ENCODE measurements at regions not wholly inside any gene's neighbourhood (a gene's known extent, or its start where the extent isn't known, plus 50 kb on each side); places are given as distances from the start of the nearest gene placed in this dataset.

DNA sequence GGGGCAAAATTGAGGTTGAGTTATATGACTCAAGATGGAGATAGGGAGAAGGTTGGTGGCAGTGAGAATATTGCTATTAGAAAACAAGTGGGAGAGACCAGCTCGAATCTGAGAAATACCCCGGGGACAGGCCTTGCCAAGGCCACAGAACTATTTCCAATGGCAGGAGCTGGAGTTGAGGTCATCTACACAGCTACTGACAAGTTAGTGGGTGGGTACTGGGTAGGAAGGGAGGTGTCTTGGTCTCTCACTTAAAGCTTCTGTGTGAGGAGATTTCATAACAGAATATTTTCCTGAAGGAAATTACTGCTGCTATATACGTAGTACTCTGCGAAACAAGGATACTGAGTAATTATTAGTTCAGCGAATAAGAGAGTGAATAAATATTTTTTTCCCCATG, 69.4 kb upstream of the ITPRID2 start:
- TF ChIP-seq NFIC (IDR thresholded peaks at IDR 0.05; ENCODE audit: borderline replicate concordance) (no peak), SMC3 (IDR thresholded peaks at IDR 0.05; ENCODE audit: low read depth, low read length) (no peak), RAD21 (IDR thresholded peaks at IDR 0.05; ENCODE audit: low read length) (no peak), EP300 (IDR thresholded peaks at IDR 0.05; ENCODE audit: borderline replicate concordance in 1 of 2, low read depth in 1 of 2, low read length in 1 of 2) (no peak)
- TF ChIP-seq, protein P1, sequence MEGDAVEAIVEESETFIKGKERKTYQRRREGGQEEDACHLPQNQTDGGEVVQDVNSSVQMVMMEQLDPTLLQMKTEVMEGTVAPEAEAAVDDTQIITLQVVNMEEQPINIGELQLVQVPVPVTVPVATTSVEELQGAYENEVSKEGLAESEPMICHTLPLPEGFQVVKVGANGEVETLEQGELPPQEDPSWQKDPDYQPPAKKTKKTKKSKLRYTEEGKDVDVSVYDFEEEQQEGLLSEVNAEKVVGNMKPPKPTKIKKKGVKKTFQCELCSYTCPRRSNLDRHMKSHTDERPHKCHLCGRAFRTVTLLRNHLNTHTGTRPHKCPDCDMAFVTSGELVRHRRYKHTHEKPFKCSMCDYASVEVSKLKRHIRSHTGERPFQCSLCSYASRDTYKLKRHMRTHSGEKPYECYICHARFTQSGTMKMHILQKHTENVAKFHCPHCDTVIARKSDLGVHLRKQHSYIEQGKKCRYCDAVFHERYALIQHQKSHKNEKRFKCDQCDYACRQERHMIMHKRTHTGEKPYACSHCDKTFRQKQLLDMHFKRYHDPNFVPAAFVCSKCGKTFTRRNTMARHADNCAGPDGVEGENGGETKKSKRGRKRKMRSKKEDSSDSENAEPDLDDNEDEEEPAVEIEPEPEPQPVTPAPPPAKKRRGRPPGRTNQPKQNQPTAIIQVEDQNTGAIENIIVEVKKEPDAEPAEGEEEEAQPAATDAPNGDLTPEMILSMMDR (IDR thresholded peaks at IDR 0.05) = no peak

All from SK-N-SH (cell line).